Activated T-cell treated with anti-CD3 and anti-CD28 coated beads for 48 hours (primary cell): ENCODE measurements at regions not wholly inside any gene's neighbourhood (a gene's known extent, or its start where the extent isn't known, plus 50 kb on each side); places are given as distances from the start of the nearest gene placed in this dataset.

Source experiments
- DNase-seq: peaks from one replicate; pipeline ENCODE4 v3.0.0-alpha.2; 2020; ENCODE audit warnings: low read depth

DNA sequence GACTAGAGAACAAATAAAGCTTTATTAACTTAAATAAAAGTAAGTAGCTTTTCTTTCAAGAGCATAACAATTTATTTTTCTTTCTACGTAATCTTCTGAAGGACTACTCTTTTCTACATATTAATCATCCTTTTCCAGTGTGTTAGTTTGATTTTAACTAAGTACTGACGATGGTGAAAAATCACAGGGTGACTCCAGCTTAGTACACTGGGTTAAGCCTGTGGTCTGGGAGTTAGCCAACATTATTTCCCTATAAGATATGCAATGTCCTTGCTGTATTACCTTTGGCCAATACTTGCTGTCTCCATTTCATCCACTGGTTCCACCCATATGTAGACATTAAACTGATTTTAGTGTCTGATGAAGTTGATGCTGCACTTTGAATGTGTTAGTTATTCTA is 508.6 kb upstream of the SUCLG2 start:
- DNase-seq = no peak

DNA sequence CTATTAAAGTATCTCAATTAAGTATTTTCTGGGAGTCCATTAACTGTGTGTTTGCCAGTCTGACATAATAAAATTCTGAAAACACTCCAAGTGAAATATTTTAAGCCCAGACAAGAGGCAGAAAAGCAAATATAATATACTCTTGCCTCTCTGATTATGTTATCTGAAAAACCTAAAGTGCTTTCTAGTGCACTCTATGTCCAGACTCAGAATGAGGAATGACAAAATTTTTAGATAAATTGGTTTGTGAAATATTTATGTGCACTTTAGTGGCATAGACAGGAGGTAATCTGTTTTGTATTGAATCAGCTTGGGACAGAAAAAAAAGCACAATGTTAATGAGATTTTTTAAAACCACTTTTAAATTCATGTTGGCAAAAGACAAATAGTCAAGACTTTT is 508.2 kb upstream of the SUCLG2 start:
- no peak for DNase-seq

- DNase-seq = no peak
Observed at GRCh38 chr3:68151359-68151758, 496.9 kb upstream of the SUCLG2 start.

DNA sequence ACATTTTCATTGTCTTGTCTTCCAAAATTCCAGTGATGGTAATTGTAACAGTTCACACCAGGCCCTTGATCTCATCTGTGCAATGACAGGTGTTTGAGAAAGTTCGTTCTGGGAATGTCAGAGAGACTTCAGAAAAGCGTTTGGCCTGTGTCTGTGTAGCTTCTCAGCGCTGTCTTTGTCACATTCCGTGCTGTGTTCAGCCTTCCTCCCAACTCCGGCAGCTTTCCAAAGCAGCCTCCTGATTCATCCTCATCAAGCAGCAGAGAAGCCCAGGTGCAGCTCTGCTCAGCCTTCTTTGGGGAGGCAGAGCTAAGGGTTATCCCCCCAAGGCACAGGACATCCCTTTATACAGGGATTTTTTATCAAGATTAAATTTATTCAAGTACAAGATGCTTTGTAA is 494.0 kb upstream of the SUCLG2 start:
- DNase-seq = no peak

DNA sequence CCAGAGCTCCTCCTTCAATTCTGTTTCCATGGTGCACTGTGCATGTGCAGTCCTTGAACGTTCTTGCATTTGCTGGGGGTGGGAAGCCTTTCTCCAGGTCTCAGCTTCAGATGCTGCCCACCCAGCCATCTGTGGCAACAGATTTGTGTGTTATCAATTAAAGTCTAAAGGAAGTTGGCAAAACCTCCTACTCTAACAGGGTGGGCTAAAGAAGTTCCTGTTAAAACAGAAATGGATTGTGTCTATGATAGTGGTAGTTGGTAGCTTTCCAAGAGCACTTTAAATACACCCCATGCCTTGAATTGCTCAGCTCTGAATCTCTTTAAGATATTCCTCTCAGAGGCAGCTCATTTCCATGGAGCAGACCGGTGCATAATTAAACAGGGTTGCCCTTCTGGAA is 488.0 kb upstream of the SUCLG2 start:
- no peak for DNase-seq

- DNase-seq = no peak
Observed at GRCh38 chr3:68139897-68140296, 485.5 kb upstream of the SUCLG2 start.

DNA sequence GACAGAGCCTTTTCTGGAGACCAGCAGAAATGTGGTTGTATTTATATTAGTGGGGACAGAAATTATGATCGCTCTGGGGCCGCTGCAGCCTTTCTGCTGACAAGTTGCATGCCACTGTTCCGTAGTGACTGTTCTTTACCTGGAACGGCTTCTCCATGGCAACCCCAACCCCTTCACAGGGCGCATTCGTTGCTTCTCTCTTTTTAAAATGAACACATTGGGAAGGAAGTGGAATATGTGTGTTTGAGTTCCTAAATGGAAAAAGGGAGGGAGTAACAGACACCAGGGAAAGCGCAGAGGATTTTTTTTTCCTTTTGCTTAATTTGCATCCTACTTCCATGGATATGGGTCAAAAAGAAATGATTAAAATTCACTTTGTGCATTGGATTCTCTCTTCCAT is 482.0 kb upstream of the SUCLG2 start:
- DNase-seq = no peak

DNA sequence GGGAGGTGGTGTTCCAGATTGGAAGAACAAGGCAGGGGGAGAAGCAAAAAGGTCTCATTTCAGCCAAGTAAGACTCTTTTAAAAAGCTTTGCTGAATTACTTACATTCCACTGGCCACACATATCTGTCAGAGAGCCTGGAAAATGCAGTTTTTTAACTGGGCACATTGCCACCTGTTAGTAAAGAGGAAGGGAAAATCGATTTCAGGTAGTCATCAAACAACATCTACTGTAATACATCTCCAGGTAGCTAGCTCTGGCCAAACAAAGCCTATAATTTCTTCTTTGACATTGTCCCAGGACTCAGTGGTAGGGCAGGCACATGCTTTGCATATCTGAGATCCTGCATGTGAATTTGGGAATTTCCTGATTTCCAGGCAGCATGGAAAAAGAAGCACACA is 480.7 kb upstream of the SUCLG2 start:
- no peak for DNase-seq

DNA sequence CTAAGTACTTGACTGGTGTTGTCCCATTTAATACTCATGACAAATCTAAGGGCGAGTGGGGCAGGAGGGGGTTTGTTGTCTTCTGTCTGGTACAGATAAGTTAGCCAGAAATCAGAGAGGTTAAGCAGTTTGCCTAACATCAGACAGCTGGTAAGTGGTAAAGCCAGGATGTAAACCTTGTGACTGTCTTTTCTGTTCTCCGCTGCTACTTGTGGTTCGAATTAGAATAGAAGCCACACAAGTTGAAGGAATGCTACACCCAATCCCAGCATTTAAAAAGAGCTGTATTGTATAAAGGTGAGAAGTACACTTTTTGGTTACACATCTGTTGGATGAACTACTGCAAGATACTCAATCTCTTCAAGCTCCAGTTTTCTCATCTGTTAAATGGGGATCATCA is 474.7 kb upstream of the SUCLG2 start:
- DNase-seq = no peak

DNA sequence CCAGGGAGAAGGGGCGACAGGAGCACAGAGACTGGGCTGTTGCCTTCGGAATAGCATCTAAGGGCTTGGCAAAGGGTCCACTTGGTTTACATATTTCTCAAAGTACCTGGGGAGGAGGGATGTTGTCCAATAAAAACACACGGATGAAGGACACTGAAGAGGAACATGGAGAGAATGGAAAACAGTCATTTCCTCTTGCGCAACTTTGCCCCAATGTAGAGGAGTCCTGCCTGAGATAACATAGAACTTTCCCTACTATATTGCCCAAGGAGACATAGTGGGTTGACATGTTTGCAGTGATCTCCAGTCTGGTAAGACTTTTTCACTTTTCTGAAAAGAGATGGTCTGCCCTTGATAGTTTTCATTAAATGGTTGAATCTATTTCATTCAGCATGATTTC is 468.8 kb upstream of the SUCLG2 start:
- DNase-seq = no peak

DNA sequence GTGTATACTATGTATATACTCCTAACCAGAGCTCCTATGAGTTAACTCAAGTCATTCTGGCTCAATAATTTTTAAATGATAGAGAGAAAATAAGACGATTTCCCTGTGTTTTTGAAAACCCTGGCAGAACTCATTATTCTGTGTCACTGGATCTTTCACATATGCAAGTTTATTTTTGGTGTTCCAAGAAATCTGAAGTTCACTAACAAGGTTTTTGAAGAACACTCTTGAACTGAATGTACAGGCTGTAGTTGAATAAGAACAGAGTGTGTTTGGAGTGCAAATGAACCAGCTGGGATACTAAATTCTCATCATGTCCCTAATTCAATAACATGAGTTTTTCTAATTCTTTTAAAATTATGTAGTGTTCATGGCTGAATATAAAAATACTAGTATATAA is 466.9 kb upstream of the SUCLG2 start:
- DNase-seq = no peak

GRCh38 chr3:68116580-68116979 is 462.2 kb upstream of the SUCLG2 start:
- DNase-seq = no peak

DNA sequence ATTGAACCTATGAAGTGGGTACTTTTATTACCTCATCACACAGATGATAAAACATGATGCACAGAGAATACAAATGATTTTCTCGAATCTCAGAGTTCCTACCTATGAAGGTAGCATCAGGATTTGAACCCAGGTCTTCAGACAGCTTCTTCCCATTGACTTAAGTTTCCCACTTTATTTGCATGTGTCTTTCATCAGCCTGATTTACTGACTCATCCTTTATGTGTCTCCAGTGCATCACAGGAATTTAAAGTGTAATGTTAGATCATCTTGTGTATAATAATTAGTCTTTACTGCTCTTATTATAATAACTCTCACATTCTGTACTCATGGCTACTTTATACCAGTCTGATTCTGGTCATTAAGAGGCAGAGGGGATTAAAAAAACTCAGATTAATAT is 449.4 kb upstream of the SUCLG2 start:
- no peak for DNase-seq

- DNase-seq = no peak
Observed at GRCh38 chr3:68090571-68090970, 436.2 kb upstream of the SUCLG2 start.

DNA sequence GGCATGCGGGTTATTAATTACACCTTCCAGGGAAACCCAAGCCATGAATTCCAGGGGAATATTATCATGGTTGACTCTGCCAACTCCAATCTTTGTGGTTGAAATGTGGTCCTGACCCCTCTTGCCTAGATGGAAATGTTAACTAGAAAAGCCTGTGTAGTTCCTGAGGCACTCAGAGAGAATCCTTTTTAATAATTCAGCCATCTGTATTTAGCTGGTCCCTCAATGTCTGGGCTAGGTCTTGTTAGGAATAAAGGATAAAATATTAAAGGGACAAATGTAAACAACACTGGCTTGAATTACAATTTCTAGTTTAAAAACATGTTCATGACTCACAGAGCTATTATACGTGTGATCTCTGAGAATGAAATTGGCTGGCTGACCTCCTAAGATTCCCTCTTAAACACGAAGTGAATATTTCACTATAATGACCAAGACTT is 435.2 kb upstream of the SUCLG2 start:
- DNase-seq = no peak

- DNase-seq = no peak
Observed at GRCh38 chr3:68088636-68089035, 434.2 kb upstream of the SUCLG2 start.

DNA sequence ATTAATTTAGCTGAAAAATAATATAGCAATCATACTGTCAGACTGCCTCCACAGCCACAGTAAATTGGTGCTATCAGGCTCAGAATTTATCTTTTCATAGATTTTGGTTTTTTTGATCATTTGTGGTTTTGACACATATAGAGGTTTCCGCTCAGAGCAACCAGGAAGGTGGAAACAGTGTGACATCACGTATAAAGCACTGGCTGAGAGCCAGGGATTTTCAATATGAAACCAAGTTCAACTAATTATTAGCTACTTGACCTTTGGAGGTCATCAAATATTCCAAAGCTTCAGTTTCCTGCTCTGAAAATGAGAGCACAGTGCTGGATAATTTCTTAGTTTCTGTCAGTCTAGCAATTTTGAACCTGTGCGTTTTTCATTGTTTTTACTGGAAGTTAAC is 433.8 kb upstream of the SUCLG2 start:
- DNase-seq = no peak

DNA sequence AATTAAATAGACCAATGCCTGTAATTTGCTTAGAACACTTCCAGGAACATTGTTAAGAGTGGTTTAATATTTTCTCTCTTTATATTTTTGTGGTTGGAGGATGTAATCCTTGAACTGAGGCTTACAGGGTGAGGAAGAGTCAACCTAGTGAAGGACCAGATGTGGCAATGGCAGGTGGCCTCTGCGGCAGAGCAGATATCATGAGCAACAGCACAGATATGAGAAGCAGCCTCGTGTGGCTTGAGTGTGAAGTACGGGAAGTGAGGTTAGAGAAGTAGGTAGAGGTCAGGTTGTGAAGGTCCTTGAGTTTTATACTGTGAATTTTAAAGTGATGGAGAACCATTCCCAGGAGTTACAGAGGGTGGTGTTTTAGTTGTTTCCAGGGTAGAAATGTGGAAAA is 417.6 kb upstream of the SUCLG2 start:
- no peak for DNase-seq

DNA sequence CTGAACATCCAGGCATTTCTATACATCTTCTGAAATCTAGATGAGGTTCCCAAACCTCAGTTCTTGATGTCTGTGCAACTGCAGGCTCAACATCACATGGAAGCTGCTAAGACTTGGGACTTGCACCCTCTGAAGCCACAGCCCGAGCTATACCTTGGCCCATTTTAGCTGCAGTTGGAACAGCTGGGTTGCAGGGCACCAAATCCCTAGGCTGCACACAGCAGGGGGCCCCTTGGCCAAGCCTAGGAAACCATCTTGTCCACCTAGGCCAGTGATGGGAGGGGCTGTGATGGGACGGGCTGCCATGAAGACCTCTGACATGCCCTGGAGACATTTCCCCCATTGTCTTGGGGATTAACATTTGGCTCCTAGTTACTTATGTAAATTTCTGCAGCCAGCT is 415.8 kb upstream of the SUCLG2 start:
- no peak for DNase-seq

GRCh38 chr3:68067314-68067713 is 412.9 kb upstream of the SUCLG2 start:
- no peak for DNase-seq

DNA sequence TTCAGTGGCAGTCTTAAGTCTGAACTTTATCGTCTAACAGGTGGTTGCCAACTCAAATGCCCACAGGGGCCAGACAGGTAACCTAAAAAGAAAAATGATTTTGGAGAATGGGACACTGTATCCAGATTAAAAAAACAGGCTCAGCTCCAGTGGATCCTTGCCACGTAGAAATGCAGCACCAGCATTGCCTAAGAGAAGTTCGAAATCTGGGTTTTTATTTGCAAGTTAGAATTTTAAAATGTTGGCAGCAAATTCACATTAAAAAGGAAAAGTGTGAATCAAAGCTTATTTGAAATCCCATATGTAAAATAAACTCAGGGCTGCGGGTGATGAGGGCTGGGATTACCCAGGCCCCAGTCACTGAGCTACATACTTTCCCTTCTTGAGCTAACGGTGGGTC is 408.5 kb upstream of the SUCLG2 start:
- no peak for DNase-seq

GRCh38 chr3:68060910-68061309 is 406.5 kb upstream of the SUCLG2 start:
- no peak for DNase-seq

DNA sequence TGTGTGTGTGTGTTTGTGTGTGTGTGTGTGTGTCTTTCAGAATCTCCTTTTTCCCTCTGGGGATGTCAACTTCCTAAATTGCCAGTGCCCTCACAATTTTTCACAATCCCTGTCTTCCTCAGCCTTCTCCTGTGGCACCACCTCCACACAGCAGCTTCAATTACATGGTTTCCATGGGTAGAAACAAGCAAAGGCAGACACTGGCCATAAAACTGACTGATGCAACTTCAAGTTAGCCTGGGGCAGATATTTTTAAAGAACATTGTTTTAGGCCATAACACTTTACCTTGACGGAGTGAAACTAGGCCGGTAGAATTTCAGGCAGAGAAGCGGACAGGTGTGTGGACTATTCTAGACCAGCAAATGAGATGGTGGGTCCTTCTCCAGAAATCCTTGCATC is 405.8 kb upstream of the SUCLG2 start:
- no peak for DNase-seq

GRCh38 chr3:68059628-68060152 is 405.3 kb upstream of the SUCLG2 start:
- no peak for DNase-seq
